ENCODE measurements at regions not wholly inside any gene's neighbourhood (a gene's known extent, or its start where the extent isn't known, plus 50 kb on each side); places are given as distances from the start of the nearest gene placed in this dataset.
A peak's percentile ranks its signal among the peaks of the same experiment; 100 is the strongest.

- Histone ChIP-seq H3K9ac (ENCODE audit: low read length in 3 of 3) (no peak overlapping the region), H3K36me3 (ENCODE audit: control insufficient read depth in 2 of 3, insufficient read depth in 3 of 3, low read length in 3 of 3) (no peaks in the 10 kb centered on the region), H3K27ac (ENCODE audit: low read depth in 2 of 2, low read length in 2 of 2) (no peak overlapping the region), H3K4me1 (ENCODE audit: control insufficient read depth in 2 of 3, insufficient read depth in 2 of 3, low read depth in 1 of 3, low read length in 3 of 3) (no peaks in the 10 kb centered on the region), H3K27me3 (ENCODE audit: control insufficient read depth, insufficient read depth, low read length) (no peaks in the 10 kb centered on the region), H3K4me3 (ENCODE audit: low read length in 3 of 3) (no peak overlapping the region), H3K9me3 (ENCODE audit: control insufficient read depth in 2 of 3, insufficient read depth in 1 of 3, low read length in 3 of 3) (no peaks in the 10 kb centered on the region)
- intact Hi-C loops (cut with DNase I): no loop called here
- DNase-seq (no peak), FAIRE-seq (no peak)
- TF ChIP-seq, protein P1, sequence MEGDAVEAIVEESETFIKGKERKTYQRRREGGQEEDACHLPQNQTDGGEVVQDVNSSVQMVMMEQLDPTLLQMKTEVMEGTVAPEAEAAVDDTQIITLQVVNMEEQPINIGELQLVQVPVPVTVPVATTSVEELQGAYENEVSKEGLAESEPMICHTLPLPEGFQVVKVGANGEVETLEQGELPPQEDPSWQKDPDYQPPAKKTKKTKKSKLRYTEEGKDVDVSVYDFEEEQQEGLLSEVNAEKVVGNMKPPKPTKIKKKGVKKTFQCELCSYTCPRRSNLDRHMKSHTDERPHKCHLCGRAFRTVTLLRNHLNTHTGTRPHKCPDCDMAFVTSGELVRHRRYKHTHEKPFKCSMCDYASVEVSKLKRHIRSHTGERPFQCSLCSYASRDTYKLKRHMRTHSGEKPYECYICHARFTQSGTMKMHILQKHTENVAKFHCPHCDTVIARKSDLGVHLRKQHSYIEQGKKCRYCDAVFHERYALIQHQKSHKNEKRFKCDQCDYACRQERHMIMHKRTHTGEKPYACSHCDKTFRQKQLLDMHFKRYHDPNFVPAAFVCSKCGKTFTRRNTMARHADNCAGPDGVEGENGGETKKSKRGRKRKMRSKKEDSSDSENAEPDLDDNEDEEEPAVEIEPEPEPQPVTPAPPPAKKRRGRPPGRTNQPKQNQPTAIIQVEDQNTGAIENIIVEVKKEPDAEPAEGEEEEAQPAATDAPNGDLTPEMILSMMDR (IDR thresholded peaks at IDR 0.05; ENCODE audit: borderline replicate concordance, extremely low read depth, insufficient read depth): no peak
Measured at GRCh38 chr3:30508339-30508738, 98.1 kb upstream of the TGFBR2 start.

GRCh38 chr3:30510596-30510995 lies 95.8 kb upstream of the TGFBR2 start:
- Histone ChIP-seq H3K36me3 (ENCODE audit: control insufficient read depth in 2 of 3, insufficient read depth in 3 of 3, low read length in 3 of 3) (no peaks in the 10 kb centered on the region), H3K9me3 (ENCODE audit: control insufficient read depth in 2 of 3, insufficient read depth in 1 of 3, low read length in 3 of 3) (no peaks in the 10 kb centered on the region), H3K4me1 (ENCODE audit: control insufficient read depth in 2 of 3, insufficient read depth in 2 of 3, low read depth in 1 of 3, low read length in 3 of 3) (no peaks in the 10 kb centered on the region), H3K4me3 (ENCODE audit: low read length in 3 of 3) (no peak overlapping the region), H3K27ac (ENCODE audit: low read depth in 2 of 2, low read length in 2 of 2) (no peak overlapping the region), H3K9ac (ENCODE audit: low read length in 3 of 3) (no peak overlapping the region), H3K27me3 (ENCODE audit: control insufficient read depth, insufficient read depth, low read length) (no peaks in the 10 kb centered on the region)
- no peak for FAIRE-seq
- intact Hi-C loops (cut with DNase I): no loop called here
- TF ChIP-seq, protein P1 (IDR thresholded peaks at IDR 0.05; ENCODE audit: borderline replicate concordance, extremely low read depth, insufficient read depth): no peak
- DNase-seq: no peak

GRCh38 chr3:30511524-30512251 lies 94.7 kb upstream of the TGFBR2 start:
- H3K4me3 ChIP-seq (ENCODE audit: low read length in 3 of 3): no peak overlapping the region
- TF ChIP-seq, protein P1 (IDR thresholded peaks at IDR 0.05; ENCODE audit: borderline replicate concordance, extremely low read depth, insufficient read depth): no peak
- intact Hi-C loops (cut with DNase I): no loop called here
- H3K36me3 ChIP-seq (ENCODE audit: control insufficient read depth in 2 of 3, insufficient read depth in 3 of 3, low read length in 3 of 3): no peaks in the 10 kb centered on the region
- no peaks in the 10 kb centered on the region for H3K9me3 ChIP-seq (ENCODE audit: control insufficient read depth in 2 of 3, insufficient read depth in 1 of 3, low read length in 3 of 3)
- FAIRE-seq: no peak
- H3K27ac ChIP-seq (ENCODE audit: low read depth in 2 of 2, low read length in 2 of 2): no peak overlapping the region
- H3K27me3 ChIP-seq (ENCODE audit: control insufficient read depth, insufficient read depth, low read length): no peaks in the 10 kb centered on the region
- DNase-seq: peak in 1 of 5 donors; percentile 38
- no peaks in the 10 kb centered on the region for H3K4me1 ChIP-seq (ENCODE audit: control insufficient read depth in 2 of 3, insufficient read depth in 2 of 3, low read depth in 1 of 3, low read length in 3 of 3)
- no peak overlapping the region for H3K9ac ChIP-seq (ENCODE audit: low read length in 3 of 3)

DNA sequence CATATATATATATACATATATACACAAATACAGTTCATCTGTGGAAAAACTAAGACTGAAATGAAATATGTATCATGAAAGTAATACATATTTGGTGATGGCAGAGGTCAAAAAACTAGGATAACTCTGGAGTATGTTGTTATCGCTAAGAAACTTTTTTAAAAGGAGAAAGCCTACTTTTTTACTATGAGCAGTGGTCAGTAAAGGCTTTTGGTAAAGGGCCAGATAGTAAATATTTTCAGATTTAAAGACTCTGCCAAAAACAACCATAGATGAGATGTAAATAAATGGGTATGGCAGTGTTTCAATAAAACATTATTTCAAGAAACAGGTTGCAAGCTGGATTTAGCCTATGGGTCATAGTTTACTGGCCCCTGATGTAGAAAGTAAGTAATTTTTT lies 93.8 kb upstream of the TGFBR2 start:
- intact Hi-C loops (cut with DNase I): no loop called here
- DNase-seq: peak in 1 of 5 donors; percentile 31

More for the DNA sequence above, 93.8 kb upstream of the TGFBR2 start:
- Histone ChIP-seq H3K4me3 (ENCODE audit: low read length in 3 of 3) (no peak overlapping the region), H3K4me1 (ENCODE audit: control insufficient read depth in 2 of 3, insufficient read depth in 2 of 3, low read depth in 1 of 3, low read length in 3 of 3) (no peaks in the 10 kb centered on the region), H3K9me3 (ENCODE audit: control insufficient read depth in 2 of 3, insufficient read depth in 1 of 3, low read length in 3 of 3) (no peaks in the 10 kb centered on the region), H3K27ac (ENCODE audit: low read depth in 2 of 2, low read length in 2 of 2) (no peak overlapping the region), H3K9ac (ENCODE audit: low read length in 3 of 3) (no peak overlapping the region), H3K27me3 (ENCODE audit: control insufficient read depth, insufficient read depth, low read length) (no peaks in the 10 kb centered on the region), H3K36me3 (ENCODE audit: control insufficient read depth in 2 of 3, insufficient read depth in 3 of 3, low read length in 3 of 3) (no peaks in the 10 kb centered on the region)
- TF ChIP-seq, protein P1 (IDR thresholded peaks at IDR 0.05; ENCODE audit: borderline replicate concordance, extremely low read depth, insufficient read depth): no peak
- no peak for FAIRE-seq
